H9 (cell line): ENCODE measurements at regions not wholly inside any gene's neighbourhood (a gene's known extent, or its start where the extent isn't known, plus 50 kb on each side); places are given as distances from the start of the nearest gene placed in this dataset.

Source experiments
- DNase-seq: peaks from one replicate; pipeline ENCODE4 v3.0.0-alpha.2; 2017
- H2AFZ ChIP-seq: one replicate; pipeline ENCODE4 v1.6.1; 2013; ENCODE audit warnings: mild to moderate bottlenecking, low read length, control low read depth, moderate library complexity
- H2AK5ac ChIP-seq: 2 replicates; pipeline ENCODE4 v1.6.1; 2013; ENCODE audit warnings: low read length, control low read depth, mixed read lengths; ENCODE audit not compliant: insufficient read length
- H2BK120ac ChIP-seq: one replicate; pipeline ENCODE4 v1.6.1; 2013; ENCODE audit warnings: low read depth, mild to moderate bottlenecking, low read length, control low read depth, inconsistent platforms; ENCODE audit not compliant: poor library complexity, severe bottlenecking
- H2BK12ac ChIP-seq: 2 replicates; pipeline ENCODE4 v1.6.1; 2013; ENCODE audit warnings: low read length, control low read depth, mixed read lengths, low read depth; ENCODE audit not compliant: insufficient read length
- H2BK15ac ChIP-seq: 2 replicates; pipeline ENCODE4 v1.6.1; 2013; ENCODE audit warnings: low read depth, low read length, control low read depth
- H2BK20ac ChIP-seq: one replicate; pipeline ENCODE4 v1.6.1; 2013; ENCODE audit warnings: low read depth, mild to moderate bottlenecking, low read length, control low read depth, inconsistent platforms; ENCODE audit not compliant: poor library complexity, severe bottlenecking
- H2BK5ac ChIP-seq: 2 replicates; pipeline ENCODE4 v1.6.1; 2013; ENCODE audit warnings: low read length, control low read depth, mixed read lengths; ENCODE audit not compliant: insufficient read length
- H3K14ac ChIP-seq: 2 replicates; pipeline ENCODE4 v1.6.1; 2013; ENCODE audit warnings: low read length, control low read depth; ENCODE audit not compliant: insufficient read depth
- H3K18ac ChIP-seq: 2 replicates; pipeline ENCODE4 v1.6.1; 2013; ENCODE audit warnings: low read depth, mild to moderate bottlenecking, mixed read lengths, low read length, control low read depth; ENCODE audit not compliant: insufficient read length
- H3K23ac ChIP-seq: 2 replicates; pipeline ENCODE4 v1.6.1; 2013; ENCODE audit warnings: low read length, control low read depth, mixed read lengths, low read depth; ENCODE audit not compliant: insufficient read length
- H3K23me2 ChIP-seq: 2 replicates; pipeline ENCODE4 v1.6.1; 2013; ENCODE audit warnings: low read depth, mild to moderate bottlenecking, mixed read lengths, low read length, control low read depth; ENCODE audit not compliant: insufficient read length, poor library complexity, severe bottlenecking
- H3K27ac ChIP-seq: 2 replicates; pipeline ENCODE4 v1.5.1; 2013; ENCODE audit warnings: low read length, control low read depth, mixed read lengths, low read depth; ENCODE audit not compliant: insufficient read length
- H3K27me3 ChIP-seq: 2 replicates; pipeline ENCODE4 v1.6.1; 2013; ENCODE audit warnings: low read length, control low read depth, inconsistent platforms; ENCODE audit not compliant: insufficient read depth
- H3K4ac ChIP-seq: 2 replicates; pipeline ENCODE4 v1.6.1; 2013; ENCODE audit warnings: low read depth, mild to moderate bottlenecking, control low read depth, inconsistent platforms, low read length, moderate library complexity
- H3K4me1 ChIP-seq: 2 replicates; pipeline ENCODE4 v1.6.1; 2013; ENCODE audit warnings: low read length, control low read depth, inconsistent platforms; ENCODE audit not compliant: insufficient read depth
- H3K4me2 ChIP-seq: 2 replicates; pipeline ENCODE4 v1.6.1; 2013; ENCODE audit warnings: low read length, control low read depth, mixed read lengths; ENCODE audit not compliant: insufficient read length, insufficient read depth
- H3K56ac ChIP-seq: 2 replicates; pipeline ENCODE4 v1.6.1; 2013; ENCODE audit warnings: low read depth, mild to moderate bottlenecking, mixed read lengths, low read length, control low read depth; ENCODE audit not compliant: insufficient read length
- H3K79me1 ChIP-seq: 2 replicates; pipeline ENCODE4 v1.6.1; 2013; ENCODE audit warnings: low read depth, mild to moderate bottlenecking, moderate library complexity, low read length, control low read depth, inconsistent platforms; ENCODE audit not compliant: insufficient read depth, poor library complexity, severe bottlenecking
- H3K79me2 ChIP-seq: 2 replicates; pipeline ENCODE4 v1.6.1; 2013; ENCODE audit warnings: low read length, control low read depth, inconsistent platforms; ENCODE audit not compliant: insufficient read depth
- H3K9ac ChIP-seq: 2 replicates; pipeline ENCODE4 v1.6.1; 2013; ENCODE audit warnings: low read length, control low read depth, mixed read lengths; ENCODE audit not compliant: insufficient read length; ENCODE audit errors: extremely low read depth
- H3K9me3 ChIP-seq: one replicate; pipeline ENCODE4 v1.6.1; 2013; ENCODE audit warnings: low read depth, low read length, inconsistent platforms; ENCODE audit not compliant: control insufficient read depth
- H3T11ph ChIP-seq: one replicate; pipeline ENCODE4 v1.6.1; 2013; ENCODE audit warnings: mild to moderate bottlenecking, low read length, control low read depth, inconsistent platforms
- H4K20me1 ChIP-seq: one replicate; pipeline ENCODE4 v1.6.1; 2013; ENCODE audit not compliant: control insufficient read depth, insufficient read length, insufficient read depth
- H4K5ac ChIP-seq: 2 replicates; pipeline ENCODE4 v1.6.1; 2013; ENCODE audit warnings: low read depth, mild to moderate bottlenecking, mixed read lengths, low read length, control low read depth; ENCODE audit not compliant: insufficient read length
- H4K8ac ChIP-seq: replicated peaks from 2 replicates; pipeline ENCODE4 v1.6.1; 2013; ENCODE audit warnings: low read length, control low read depth, mixed read lengths, low read depth; ENCODE audit not compliant: insufficient read length
- H4K91ac ChIP-seq: 2 replicates; pipeline ENCODE4 v1.6.1; 2013; ENCODE audit warnings: low read depth, mild to moderate bottlenecking, moderate library complexity, mixed read lengths, low read length, control low read depth; ENCODE audit not compliant: insufficient read length
- H3K27ac Mint-ChIP-seq, 3 experiments: 2 replicates in 2 of 3; 3 replicates in 1 of 3; pipeline ENCODE4 v1.8.0; 2020 to 2021; ENCODE audit warnings: mixed read lengths in 3 of 3, mild to moderate bottlenecking in 1 of 3, moderate library complexity in 1 of 3
- H3K27me3 Mint-ChIP-seq: 2 replicates; pipeline ENCODE4 v1.8.0; 2021; ENCODE audit warnings: low read depth, mild to moderate bottlenecking, moderate library complexity, mixed read lengths
- H3K36me3 Mint-ChIP-seq, 3 experiments: 2 replicates in 2 of 3; 3 replicates in 1 of 3; pipeline ENCODE4 v1.8.0; 2020 to 2021; ENCODE audit warnings: low read depth in 3 of 3, mixed read lengths in 3 of 3; ENCODE audit not compliant: insufficient read depth in 1 of 3
- H3K4me1 Mint-ChIP-seq, 2 experiments: 2 replicates each; pipeline ENCODE4 v1.8.0; 2020; ENCODE audit warnings: mixed read lengths in 2 of 2
- H3K4me3 Mint-ChIP-seq, 2 experiments: 2 replicates in 1 of 2; 3 replicates in 1 of 2; pipeline ENCODE4 v1.8.0; 2020 to 2021; ENCODE audit warnings: mild to moderate bottlenecking in 2 of 2, mixed read lengths in 2 of 2, moderate library complexity in 1 of 2
- H3K9me3 Mint-ChIP-seq, 2 experiments: 2 replicates in 1 of 2; 3 replicates in 1 of 2; pipeline ENCODE4 v1.8.0; 2020; ENCODE audit warnings: mild to moderate bottlenecking in 2 of 2, mixed read lengths in 2 of 2, moderate library complexity in 1 of 2
- CTCF ChIP-seq: fragments of 200-600 bp; sonication (generic); conservative IDR thresholded peaks from 3 replicates; pipeline ENCODE4 v1.8.0; 2021; ENCODE audit warnings: antibody characterized with exemption, mild to moderate bottlenecking
- WGBS: extraction: QIAGEN DNeasy Blood & Tissue Kit; methylation state at CpG from one replicate; pipeline ENCODE4 v1.1.7; 2013; ENCODE audit warnings: missing lambda C conversion rate, low lambda C conversion rate, mixed read lengths; ENCODE audit not compliant: insufficient read length; ENCODE audit errors: extremely low coverage; 5-methylcytosine and 5-hydroxymethylcytosine counted together

- WGBS: no CpG with 5 or more reads among the region's 1 CpG
- no peak for DNase-seq
- Histone ChIP-seq H3K18ac (no peak overlapping the region), H3K4me1 (peaks cover 7% of the 10 kb centered on the region), H4K20me1 (no peaks in the 10 kb centered on the region), H4K91ac (no peak overlapping the region), H3K4ac (no peak overlapping the region), H4K8ac (no peak overlapping the region), H2BK20ac (no peak overlapping the region), H3K27me3 (no peaks in the 10 kb centered on the region), H2BK5ac (no peak overlapping the region), H3K27ac (no peak overlapping the region), H3K23ac (no peak overlapping the region), H2AK5ac (no peak overlapping the region), H2BK15ac (no peak overlapping the region), H3K9me3 (no peaks in the 10 kb centered on the region), H3K79me2 (no peaks in the 10 kb centered on the region), H2BK120ac (no peak overlapping the region), H3K56ac (no peak overlapping the region), H3T11ph (no peak overlapping the region), H4K5ac (no peak overlapping the region), H2BK12ac (no peak overlapping the region), H3K79me1 (no peaks in the 10 kb centered on the region), H3K23me2 (no peaks in the 10 kb centered on the region), H3K14ac (no peak overlapping the region), H3K9ac (no peak overlapping the region), H3K4me2 (no peak overlapping the region), H2AFZ (no peak overlapping the region)
- H3K27me3 Mint-ChIP-seq: no peaks in the 10 kb centered on the region
- H3K36me3 Mint-ChIP-seq: no peaks in the 10 kb centered on the region
- H3K4me3 Mint-ChIP-seq: no peak overlapping the region
- H3K27ac Mint-ChIP-seq: no peak overlapping the region
- H3K4me1 Mint-ChIP-seq: peaks cover 17% of the 10 kb centered on the region in 2 experiments
- H3K9me3 Mint-ChIP-seq: no peaks in the 10 kb centered on the region
- no peak for TF ChIP-seq CTCF
Measured at GRCh38 chr4:179415847-179416223, 1973.6 kb upstream of the AGA start.
